GM18907 (cell line): ENCODE measurements at regions not wholly inside any gene's neighbourhood (a gene's known extent, or its start where the extent isn't known, plus 50 kb on each side); places are given as distances from the start of the nearest gene placed in this dataset.
A peak's percentile ranks its signal among the peaks of the same experiment; 100 is the strongest.

Source experiments
- ATAC-seq: cut with Tn5 transposase; IDR thresholded peaks from one replicate; pipeline ENCODE4 v1.9.1; 2021; ENCODE audit warnings: mild to moderate bottlenecking, moderate library complexity; ENCODE audit not compliant: unreplicated experiment

DNA sequence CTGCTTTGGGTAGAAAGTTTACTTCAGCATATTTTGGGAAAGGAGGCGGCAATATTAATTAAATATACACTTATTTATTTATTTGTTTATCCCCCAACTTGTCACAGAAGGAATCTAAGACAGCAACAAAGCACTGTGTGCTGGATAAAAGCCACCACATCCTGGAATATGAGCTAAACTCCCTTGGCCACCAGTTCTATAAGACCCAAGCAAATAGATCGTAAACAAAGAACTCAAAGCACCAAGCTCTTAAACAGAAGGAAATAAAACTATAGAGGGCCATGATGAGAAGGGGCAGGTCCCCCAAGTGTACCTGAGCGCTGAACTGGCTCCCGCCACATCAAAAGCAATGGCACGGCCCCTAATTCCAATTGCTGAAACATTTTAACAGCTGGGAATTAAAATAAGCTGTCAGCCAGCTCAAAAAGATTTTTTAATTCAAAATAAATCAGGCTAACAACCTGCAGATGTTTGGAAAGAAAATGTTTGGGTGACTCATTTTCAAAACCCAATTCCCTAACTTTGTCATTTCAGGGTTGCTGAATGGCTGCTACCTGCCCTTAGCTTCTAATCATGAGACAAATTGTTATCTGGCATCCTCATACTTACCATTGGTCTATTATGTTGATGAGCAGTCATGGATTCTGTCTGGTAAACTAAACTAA is 127.1 kb downstream of the SLC30A10 start:
- no peak for ATAC-seq

- ATAC-seq, result peak; percentile 56
Measured at GRCh38 chr1:219798283-219799030, 129.9 kb downstream of the SLC30A10 start.

- ATAC-seq, result no peak
Measured at GRCh38 chr1:219797683-219798082, 130.7 kb downstream of the SLC30A10 start.

GRCh38 chr1:219797009-219797408 is 131.3 kb downstream of the SLC30A10 start:
- ATAC-seq, result no peak

DNA sequence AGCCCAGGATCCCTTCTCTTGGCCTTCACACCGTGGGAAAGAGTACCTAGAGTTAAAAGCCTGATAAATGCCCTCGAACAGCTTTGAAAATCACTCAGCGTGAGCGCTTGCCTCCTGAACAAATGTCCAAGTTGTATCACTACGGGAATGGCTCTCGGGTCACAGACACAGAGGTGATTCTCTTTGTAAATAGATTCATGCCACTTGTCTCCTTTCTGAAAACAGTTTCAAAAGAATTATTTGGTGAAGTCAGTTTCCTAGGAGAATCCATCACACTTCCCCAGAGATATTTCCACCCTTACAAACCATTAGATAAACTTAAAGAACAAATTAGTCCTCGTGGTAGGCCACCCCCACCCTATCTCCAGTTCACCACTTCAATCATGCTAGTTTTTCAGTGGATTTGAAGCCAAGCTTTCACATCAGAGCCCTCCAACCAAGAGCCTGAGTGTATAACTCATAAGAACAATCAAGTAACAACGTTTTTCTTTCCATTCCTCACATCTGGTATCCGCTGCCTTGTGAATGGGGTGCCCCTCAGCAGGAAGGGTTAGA is 132.9 kb downstream of the SLC30A10 start:
- no peak for ATAC-seq

- ATAC-seq, result peak; percentile 56
Measured at GRCh38 chr1:219794085-219794743, 134.1 kb downstream of the SLC30A10 start.

DNA sequence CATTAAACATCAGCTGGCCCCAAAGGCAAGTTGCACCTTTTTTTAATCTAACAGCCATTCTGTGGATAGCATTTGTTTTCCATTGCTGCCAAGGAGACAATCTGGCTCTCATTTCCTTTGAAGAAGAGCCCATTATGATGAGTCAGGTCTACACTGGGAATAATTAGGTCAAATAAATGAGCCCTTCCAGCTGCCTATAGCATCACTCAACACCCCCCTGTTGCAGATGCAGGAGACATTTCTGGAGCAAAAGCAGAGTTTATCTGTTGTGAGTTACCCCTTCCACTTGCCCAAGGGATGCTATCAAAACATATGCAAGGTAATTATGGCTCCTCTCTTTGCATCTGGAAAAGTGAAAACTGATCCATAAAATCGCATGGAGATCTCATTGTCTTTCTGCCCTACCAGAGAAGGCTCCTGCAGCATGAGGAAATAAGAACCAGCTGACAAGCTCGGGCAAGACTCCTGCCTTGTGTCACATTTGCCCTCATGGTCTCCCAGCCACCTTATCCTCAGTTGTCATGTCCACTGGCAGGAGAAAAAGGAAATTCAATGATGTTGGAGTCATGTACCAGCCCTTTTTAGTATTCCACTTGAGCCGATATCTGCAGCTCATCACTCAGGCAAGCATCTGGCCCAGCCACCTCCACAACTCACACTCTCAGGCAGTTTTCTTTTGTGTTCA is 135.9 kb downstream of the SLC30A10 start:
- ATAC-seq, result no peak

GRCh38 chr1:219791766-219792165 is 136.6 kb downstream of the SLC30A10 start:
- no peak for ATAC-seq

GRCh38 chr1:219790834-219791615 is 137.3 kb downstream of the SLC30A10 start:
- ATAC-seq, result no peak

DNA sequence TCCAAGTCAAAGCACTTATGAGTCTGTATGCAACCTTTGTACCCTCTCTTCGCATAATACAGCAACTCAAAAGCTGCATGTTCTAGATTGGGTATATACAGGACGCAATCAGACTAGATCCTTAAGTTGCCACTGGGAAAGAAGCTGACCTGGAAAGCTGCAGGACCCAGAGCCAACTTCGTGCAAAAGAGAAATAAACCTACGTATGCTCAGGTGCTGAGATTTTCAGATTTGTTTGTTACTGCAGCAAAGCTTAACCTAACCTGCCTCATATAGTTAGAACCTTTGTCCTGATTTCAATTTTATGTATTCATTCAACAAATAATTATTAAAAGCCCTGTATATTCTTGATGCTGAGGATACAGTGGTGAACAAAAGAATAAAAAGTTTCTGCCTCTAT is 139.7 kb downstream of the SLC30A10 start:
- no peak for ATAC-seq

DNA sequence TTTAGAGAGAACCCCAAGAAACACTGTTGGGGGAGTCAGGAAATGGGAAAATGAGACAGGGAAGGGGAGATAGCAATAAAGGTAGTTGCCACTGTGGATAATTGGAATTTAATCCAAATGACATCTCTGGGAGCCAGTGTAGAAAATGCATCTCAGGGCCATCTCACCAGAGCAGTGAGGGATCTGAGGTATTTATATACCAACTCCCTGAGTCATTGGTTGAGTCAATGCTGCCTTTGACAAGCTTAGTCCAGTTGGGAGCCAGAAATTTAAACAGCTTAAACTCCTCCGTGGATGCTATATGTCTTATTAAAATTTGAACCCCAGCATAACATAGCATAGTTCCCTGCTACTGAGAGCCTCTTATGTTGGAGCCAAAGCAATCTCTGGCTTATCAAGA is 140.3 kb downstream of the SLC30A10 start:
- ATAC-seq, result no peak

- ATAC-seq, result no peak
Measured at GRCh38 chr1:219784660-219785381, 143.5 kb downstream of the SLC30A10 start.

DNA sequence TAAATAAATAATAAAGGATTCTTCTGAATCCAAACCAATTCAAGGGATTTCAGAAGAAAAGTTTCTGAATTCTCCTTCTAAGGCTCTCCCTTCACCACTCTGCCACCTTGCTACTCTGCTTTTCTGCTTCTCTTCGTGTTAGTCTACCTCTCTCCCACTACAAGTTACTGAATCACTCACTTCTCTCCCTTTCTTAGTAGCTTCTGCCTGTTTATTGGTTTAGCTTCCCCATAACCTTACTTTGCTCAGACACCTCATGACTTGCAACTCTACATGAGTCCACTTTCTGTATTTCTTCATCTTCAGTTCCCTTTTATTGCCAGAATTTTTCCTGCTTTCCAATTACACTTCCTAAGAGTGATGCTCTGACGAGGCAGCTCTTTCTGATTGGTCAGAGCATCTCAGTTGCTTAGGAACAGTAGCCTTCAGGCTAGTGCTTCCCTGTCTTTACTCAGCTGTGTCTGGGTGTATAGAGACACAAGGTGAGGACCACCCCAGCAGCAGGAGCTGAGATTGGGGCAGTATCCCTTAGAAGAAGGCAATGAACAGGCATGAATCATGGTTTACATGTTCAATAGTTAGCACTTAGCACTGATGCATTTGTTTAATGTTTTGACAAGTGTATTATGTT is 144.6 kb downstream of the SLC30A10 start:
- no peak for ATAC-seq

DNA sequence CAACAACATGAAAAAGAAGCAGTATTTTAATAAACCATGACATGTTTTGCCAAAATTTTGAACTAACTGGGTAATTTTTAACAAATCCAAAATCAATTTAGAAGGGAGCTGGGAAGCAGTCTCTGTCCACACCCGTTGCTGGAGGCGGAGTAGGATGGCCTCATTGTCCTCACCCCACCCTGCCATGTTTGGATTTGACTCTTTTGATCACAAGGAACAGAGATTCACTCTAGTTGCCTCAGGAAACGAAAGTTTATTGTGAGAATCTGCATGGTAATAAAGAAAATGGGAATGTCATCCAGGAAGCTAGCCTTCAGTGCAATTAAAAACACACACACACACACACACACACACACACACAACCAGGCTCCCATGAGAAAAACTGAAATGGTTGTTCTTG is 145.4 kb downstream of the SLC30A10 start:
- no peak for ATAC-seq

DNA sequence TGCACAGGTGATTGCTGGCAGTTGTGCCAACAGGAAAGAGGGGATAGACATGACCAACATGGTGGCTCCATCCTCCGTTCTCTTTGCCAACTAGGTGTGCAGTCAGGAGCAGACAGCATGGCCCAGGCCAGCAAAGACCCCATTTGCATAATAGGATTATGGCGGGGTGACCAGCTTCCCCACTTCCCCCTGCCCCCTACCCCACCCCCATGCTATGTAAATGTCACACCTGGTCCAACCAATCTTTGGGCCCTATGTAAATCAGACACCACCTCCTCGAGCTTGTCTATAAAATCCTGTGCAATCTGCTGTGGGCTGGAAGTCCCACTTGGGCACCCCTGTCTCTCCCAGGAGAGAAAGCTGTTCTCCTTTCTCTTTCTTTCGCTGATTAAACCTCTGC is 146.0 kb downstream of the SLC30A10 start:
- ATAC-seq, result no peak

DNA sequence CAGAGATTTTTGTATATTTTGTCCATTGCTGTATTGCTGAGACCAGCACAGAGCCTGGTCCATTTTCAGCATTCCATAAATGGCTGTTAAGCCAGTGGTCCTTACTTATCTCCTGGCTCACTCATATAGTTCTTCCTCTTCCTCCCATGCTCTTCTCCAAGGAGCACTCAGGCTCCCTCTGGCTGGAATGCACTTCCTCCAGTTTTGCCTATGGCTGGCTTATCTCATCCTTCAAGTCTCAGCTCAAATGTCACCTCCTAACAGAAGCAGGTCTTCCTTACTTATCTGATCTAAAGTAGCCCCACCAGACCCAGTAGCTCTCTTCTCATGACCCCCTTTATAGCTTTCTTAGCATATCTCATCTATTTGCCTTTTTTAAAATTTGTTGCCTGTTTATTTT is 146.9 kb downstream of the SLC30A10 start:
- no peak for ATAC-seq

GRCh38 chr1:219778793-219779369 is 149.5 kb downstream of the SLC30A10 start:
- no peak for ATAC-seq

GRCh38 chr1:219778110-219778509 is 150.2 kb downstream of the SLC30A10 start:
- ATAC-seq, result no peak

- ATAC-seq, result peak; percentile 25
Measured at GRCh38 chr1:219774386-219774785, 154.0 kb downstream of the SLC30A10 start.
